ENCODE measurements at regions not wholly inside any gene's neighbourhood (a gene's known extent, or its start where the extent isn't known, plus 50 kb on each side); places are given as distances from the start of the nearest gene placed in this dataset.

DNA sequence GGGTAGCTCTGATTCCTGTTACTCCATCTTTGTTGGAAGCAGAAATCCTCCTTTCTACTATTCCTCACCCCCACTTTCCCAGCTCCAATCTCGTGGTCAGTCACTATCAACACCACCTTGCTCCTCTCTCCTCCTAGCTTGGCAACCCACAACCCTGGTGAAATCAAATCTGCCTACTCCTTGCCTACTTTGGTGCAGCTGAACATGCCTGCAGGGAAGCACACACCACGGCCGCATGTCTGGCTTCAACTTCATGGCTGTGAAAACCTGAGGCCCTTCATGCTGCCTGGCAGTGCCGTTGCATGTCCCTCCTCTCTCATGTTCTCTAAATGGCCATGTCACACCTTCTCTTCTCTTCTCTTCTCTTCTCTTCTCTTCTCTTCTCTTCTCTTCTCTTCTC, 112.4 kb upstream of the FOXA2 start:
- no peak overlapping the region for H3K4me2 ChIP-seq (ENCODE audit: low read depth, low read length, poor library complexity, severe bottlenecking)
- TF ChIP-seq, protein P1, sequence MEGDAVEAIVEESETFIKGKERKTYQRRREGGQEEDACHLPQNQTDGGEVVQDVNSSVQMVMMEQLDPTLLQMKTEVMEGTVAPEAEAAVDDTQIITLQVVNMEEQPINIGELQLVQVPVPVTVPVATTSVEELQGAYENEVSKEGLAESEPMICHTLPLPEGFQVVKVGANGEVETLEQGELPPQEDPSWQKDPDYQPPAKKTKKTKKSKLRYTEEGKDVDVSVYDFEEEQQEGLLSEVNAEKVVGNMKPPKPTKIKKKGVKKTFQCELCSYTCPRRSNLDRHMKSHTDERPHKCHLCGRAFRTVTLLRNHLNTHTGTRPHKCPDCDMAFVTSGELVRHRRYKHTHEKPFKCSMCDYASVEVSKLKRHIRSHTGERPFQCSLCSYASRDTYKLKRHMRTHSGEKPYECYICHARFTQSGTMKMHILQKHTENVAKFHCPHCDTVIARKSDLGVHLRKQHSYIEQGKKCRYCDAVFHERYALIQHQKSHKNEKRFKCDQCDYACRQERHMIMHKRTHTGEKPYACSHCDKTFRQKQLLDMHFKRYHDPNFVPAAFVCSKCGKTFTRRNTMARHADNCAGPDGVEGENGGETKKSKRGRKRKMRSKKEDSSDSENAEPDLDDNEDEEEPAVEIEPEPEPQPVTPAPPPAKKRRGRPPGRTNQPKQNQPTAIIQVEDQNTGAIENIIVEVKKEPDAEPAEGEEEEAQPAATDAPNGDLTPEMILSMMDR (IDR thresholded peaks at IDR 0.05; ENCODE audit: insufficient read depth, low read length, poor library complexity, severe bottlenecking) = no peak
- TF ChIP-seq EZH2phosphoT487 (conservative IDR thresholded peaks at IDR 0.05; ENCODE audit: low read length) = no peak
- H3K79me2 ChIP-seq (ENCODE audit: insufficient read depth, low read length) = no peaks in the 10 kb centered on the region
- H3K27ac ChIP-seq (ENCODE audit: low read depth, low read length) = no peak overlapping the region
- no peaks in the 10 kb centered on the region for H4K20me1 ChIP-seq (ENCODE audit: low read depth, low read length)
- H3K36me3 ChIP-seq (ENCODE audit: low read length) = no peaks in the 10 kb centered on the region
- no peaks in the 10 kb centered on the region for H3K9me2 ChIP-seq (replicated peaks; ENCODE audit: insufficient read depth, low read length)
- H3K4me3 ChIP-seq (ENCODE audit: insufficient read depth, low read length, poor library complexity, severe bottlenecking) = no peak overlapping the region
- H3F3A ChIP-seq (ENCODE audit: insufficient read depth) = no peaks in the 10 kb centered on the region
- no peak overlapping the region for H3K9ac ChIP-seq (ENCODE audit: low read length)
- no peak overlapping the region for H2AFZ ChIP-seq (ENCODE audit: low read depth, low read length, severe bottlenecking)
- no peaks in the 10 kb centered on the region for H3K9me3 ChIP-seq (ENCODE audit: insufficient read depth, low read length)
- H3K27me3 ChIP-seq (ENCODE audit: low read length) = no peaks in the 10 kb centered on the region

DNA sequence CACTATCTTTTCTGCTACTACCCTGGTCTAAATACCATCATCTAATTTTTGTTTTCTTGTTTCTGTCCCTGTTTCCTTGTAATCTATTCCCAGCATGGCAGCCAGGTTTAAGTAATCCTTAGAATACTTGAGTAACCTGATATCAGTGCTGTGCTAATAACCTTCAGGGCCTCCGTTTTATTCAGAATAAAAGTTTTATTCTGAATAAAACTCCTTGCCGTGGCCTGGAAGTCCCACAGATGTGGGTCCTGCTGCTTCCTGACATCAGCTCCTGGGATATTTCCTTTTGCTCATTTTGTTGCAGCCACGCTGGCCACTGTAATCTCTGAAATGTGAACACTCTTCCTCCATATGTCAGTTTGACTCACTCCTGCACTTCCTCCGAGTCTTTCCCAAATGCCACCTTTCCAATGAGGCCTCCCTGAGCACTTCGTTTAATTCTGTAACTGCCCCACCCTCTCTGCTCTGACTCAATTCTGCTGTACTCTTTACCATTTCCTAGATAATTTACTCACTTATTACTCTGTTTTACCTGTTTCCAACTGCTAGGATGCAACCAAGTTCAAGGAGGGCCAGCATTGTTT, 114.0 kb upstream of the FOXA2 start:
- Histone ChIP-seq H4K20me1 (ENCODE audit: low read depth, low read length) (no peaks in the 10 kb centered on the region), H3K79me2 (ENCODE audit: insufficient read depth, low read length) (no peaks in the 10 kb centered on the region), H3K9ac (ENCODE audit: low read length) (no peak overlapping the region), H3K27ac (ENCODE audit: low read depth, low read length) (no peak overlapping the region), H3K27me3 (ENCODE audit: low read length) (no peaks in the 10 kb centered on the region), H3K9me3 (ENCODE audit: insufficient read depth, low read length) (no peaks in the 10 kb centered on the region), H3K4me2 (ENCODE audit: low read depth, low read length, poor library complexity, severe bottlenecking) (no peak overlapping the region), H3F3A (ENCODE audit: insufficient read depth) (no peaks in the 10 kb centered on the region), H3K36me3 (ENCODE audit: low read length) (no peaks in the 10 kb centered on the region), H3K4me3 (ENCODE audit: insufficient read depth, low read length, poor library complexity, severe bottlenecking) (no peak overlapping the region), H3K9me2 (replicated peaks; ENCODE audit: insufficient read depth, low read length) (no peaks in the 10 kb centered on the region), H2AFZ (ENCODE audit: low read depth, low read length, severe bottlenecking) (no peak overlapping the region)
- no peak for TF ChIP-seq EZH2phosphoT487 (conservative IDR thresholded peaks at IDR 0.05; ENCODE audit: low read length)
- TF ChIP-seq, protein P1 (IDR thresholded peaks at IDR 0.05; ENCODE audit: insufficient read depth, low read length, poor library complexity, severe bottlenecking) = no peak

DNA sequence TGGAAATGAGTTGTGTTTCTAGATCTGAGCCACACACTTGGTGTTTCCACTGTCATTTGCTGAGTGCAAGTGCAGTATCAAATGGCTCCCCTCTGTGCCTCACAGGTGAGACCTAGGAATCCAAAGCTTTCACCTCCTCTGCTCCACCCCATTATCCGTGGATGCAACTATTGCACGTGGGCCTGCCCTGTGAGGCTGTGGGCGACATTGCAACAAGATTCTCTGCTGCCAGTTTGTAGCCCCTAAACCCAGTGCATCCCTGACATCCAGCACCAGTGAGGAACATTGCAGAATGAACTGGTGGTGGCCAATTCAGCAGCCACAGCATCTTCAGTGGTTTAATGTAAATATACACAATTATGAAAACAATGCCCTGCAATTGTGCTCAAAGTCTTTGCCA, 115.0 kb upstream of the FOXA2 start:
- Histone ChIP-seq H3K4me2 (ENCODE audit: low read depth, low read length, poor library complexity, severe bottlenecking) (no peak overlapping the region), H2AFZ (ENCODE audit: low read depth, low read length, severe bottlenecking) (no peak overlapping the region), H3K79me2 (ENCODE audit: insufficient read depth, low read length) (no peaks in the 10 kb centered on the region), H4K20me1 (ENCODE audit: low read depth, low read length) (no peaks in the 10 kb centered on the region), H3K4me3 (ENCODE audit: insufficient read depth, low read length, poor library complexity, severe bottlenecking) (no peak overlapping the region), H3K9ac (ENCODE audit: low read length) (no peak overlapping the region), H3K9me2 (replicated peaks; ENCODE audit: insufficient read depth, low read length) (no peaks in the 10 kb centered on the region), H3K36me3 (ENCODE audit: low read length) (no peaks in the 10 kb centered on the region), H3K9me3 (ENCODE audit: insufficient read depth, low read length) (no peaks in the 10 kb centered on the region), H3K27me3 (ENCODE audit: low read length) (no peaks in the 10 kb centered on the region), H3K27ac (ENCODE audit: low read depth, low read length) (no peak overlapping the region), H3F3A (ENCODE audit: insufficient read depth) (no peaks in the 10 kb centered on the region)
- no peak for TF ChIP-seq EZH2phosphoT487 (conservative IDR thresholded peaks at IDR 0.05; ENCODE audit: low read length)
- TF ChIP-seq, protein P1 (IDR thresholded peaks at IDR 0.05; ENCODE audit: insufficient read depth, low read length, poor library complexity, severe bottlenecking) = no peak

All from SU-DHL-6 (cell line).